Activated CD8-positive, alpha-beta memory T cell treated with anti-CD3 and anti-CD28 coated beads, Interleukin-2, amount 10 ng/mL, durations not matched to agents 7 days and 5 days (primary cell): ENCODE measurements at regions not wholly inside any gene's neighbourhood (a gene's known extent, or its start where the extent isn't known, plus 50 kb on each side); places are given as distances from the start of the nearest gene placed in this dataset.
"Not testable (repeated sequence)": the region's sequence is repeated elsewhere in the genome, so short reads cannot be mapped to it uniquely, and the experiment has no call there.

Experiments used
- ATAC-seq: fragments of 150-1000 bp; cut with Tn5 transposase; one replicate; pipeline ENCODE4 v1.10.0; 2021; ENCODE audit warnings: moderate library complexity
- CTCF ChIA-PET: fragments of 350-600 bp; sonication (Branson Sonifier 250); formaldehyde crosslinking; loops from one replicate; lab custom pipeline; 2021; ENCODE audit warnings: antibody characterized with exemption; lab: Charles Lee
- DNase-seq: peaks from one replicate; pipeline ENCODE4 v3.0.0-alpha.2; 2020
- H3K27ac Mint-ChIP-seq: one replicate; pipeline ENCODE4 v1.8.0; 2021; ENCODE audit warnings: mild to moderate bottlenecking, mixed read lengths
- H3K27me3 Mint-ChIP-seq: one replicate; pipeline ENCODE4 v1.8.0; 2021; ENCODE audit warnings: mixed read lengths
- H3K36me3 Mint-ChIP-seq: one replicate; pipeline ENCODE4 v1.8.0; 2021; ENCODE audit warnings: mild to moderate bottlenecking, mixed read lengths
- H3K4me1 Mint-ChIP-seq: one replicate; pipeline ENCODE4 v1.8.0; 2021; ENCODE audit warnings: mixed read lengths
- H3K4me3 Mint-ChIP-seq: one replicate; pipeline ENCODE4 v1.8.0; 2021; ENCODE audit warnings: mild to moderate bottlenecking, moderate library complexity, mixed read lengths
- H3K9me3 Mint-ChIP-seq: one replicate; pipeline ENCODE4 v1.8.0; 2022; ENCODE audit warnings: low read depth, mixed read lengths

GRCh38 chr2:182647499-182647787 lies 68.6 kb upstream of the DNAJC10 start:
- Mint-ChIP-seq H3K36me3 (no peaks in the 10 kb centered on the region), H3K27me3 (no peaks in the 10 kb centered on the region), H3K27ac (no peak overlapping the region), H3K9me3 (no peaks in the 10 kb centered on the region), H3K4me3 (no peak overlapping the region), H3K4me1 (peaks cover 5% of the 10 kb centered on the region)
- ATAC-seq (no peak), DNase-seq (no peak)
- CTCF ChIA-PET, result interaction anchor here (1.2 to 1.6 kb wide), 2 partner anchors 19 to 332 kb away, joined by 4 to 6 read pairs; no protein-coding TSS in a partner anchor

GRCh38 chr2:182649316-182649715 lies 66.7 kb upstream of the DNAJC10 start:
- CTCF ChIA-PET, result interaction anchor here (1.0 to 2.7 kb wide), 3 partner anchors 10 to 409 kb away, joined by 3 to 11 read pairs (median 3); no protein-coding TSS in a partner anchor
- H3K27ac Mint-ChIP-seq, result no peak overlapping the region

GRCh38 chr2:182650704-182651103 lies 65.4 kb upstream of the DNAJC10 start:
- CTCF ChIA-PET, result interaction anchor here (1.2 to 1.5 kb wide), 2 partner anchors 50 to 305 kb away, joined by 3 read pairs; no protein-coding TSS in a partner anchor
- no peaks in the 10 kb centered on the region for H3K9me3 Mint-ChIP-seq

More at GRCh38 chr2:182649316-182649715, 66.7 kb upstream of the DNAJC10 start:
- ATAC-seq, result no peak
- no peaks in the 10 kb centered on the region for H3K9me3 Mint-ChIP-seq
- no peak overlapping the region for H3K4me3 Mint-ChIP-seq
- peaks cover 16% of the 10 kb centered on the region for H3K4me1 Mint-ChIP-seq
- no peaks in the 10 kb centered on the region for H3K36me3 Mint-ChIP-seq
- no peak for DNase-seq
- no peaks in the 10 kb centered on the region for H3K27me3 Mint-ChIP-seq

GRCh38 chr2:182652326-182652725 lies 63.7 kb upstream of the DNAJC10 start:
- Mint-ChIP-seq H3K27ac (peak overlapping the region; percentile 17), H3K9me3 (no peaks in the 10 kb centered on the region), H3K36me3 (no peaks in the 10 kb centered on the region), H3K4me3 (no peak overlapping the region), H3K27me3 (peaks cover 7% of the 10 kb centered on the region), H3K4me1 (peaks cover 16% of the 10 kb centered on the region)
- ATAC-seq, result peak; percentile 64
- CTCF ChIA-PET, result interaction anchor here (1.4 to 2.4 kb wide), 4 partner anchors 9 to 451 kb away, joined by 3 to 6 read pairs (median 5); no protein-coding TSS in a partner anchor
- peak; percentile 50 for DNase-seq

More at GRCh38 chr2:182650704-182651103, 65.4 kb upstream of the DNAJC10 start:
- peaks cover 3% of the 10 kb centered on the region for H3K27me3 Mint-ChIP-seq
- H3K4me3 Mint-ChIP-seq, result no peak overlapping the region
- peaks cover 16% of the 10 kb centered on the region for H3K4me1 Mint-ChIP-seq
- DNase-seq (no peak), ATAC-seq (no peak)
- H3K27ac Mint-ChIP-seq, result no peak overlapping the region
- no peaks in the 10 kb centered on the region for H3K36me3 Mint-ChIP-seq

GRCh38 chr2:182655750-182656149 lies 60.3 kb upstream of the DNAJC10 start:
- Mint-ChIP-seq H3K36me3 (no peaks in the 10 kb centered on the region), H3K27me3 (peaks cover 17% of the 10 kb centered on the region), H3K9me3 (no peaks in the 10 kb centered on the region), H3K4me1 (peaks cover 15% of the 10 kb centered on the region), H3K27ac (no peak overlapping the region), H3K4me3 (no peak overlapping the region)
- CTCF ChIA-PET, result no interaction called here
- DNase-seq (no peak), ATAC-seq (no peak)

- CTCF ChIA-PET, result no interaction called here
- ATAC-seq, result no peak
- no peak for DNase-seq
- H3K4me3 Mint-ChIP-seq, result no peak overlapping the region
- H3K27me3 Mint-ChIP-seq, result peaks cover 12% of the 10 kb centered on the region
- H3K36me3 Mint-ChIP-seq, result no peaks in the 10 kb centered on the region
- H3K4me1 Mint-ChIP-seq, result no peaks in the 10 kb centered on the region
- no peaks in the 10 kb centered on the region for H3K9me3 Mint-ChIP-seq
- H3K27ac Mint-ChIP-seq, result no peak overlapping the region
These were observed 51.8 kb upstream of the DNAJC10 start for GRCh38 chr2:182664212-182664611.

- DNase-seq, H3K36me3 Mint-ChIP-seq, H3K27me3 Mint-ChIP-seq, ATAC-seq, H3K4me1 Mint-ChIP-seq, H3K9me3 Mint-ChIP-seq, H3K4me3 Mint-ChIP-seq: not testable (repeated sequence)
- peak overlapping the region; percentile 4 for H3K27ac Mint-ChIP-seq
- CTCF ChIA-PET, result interaction anchor here (1.2 to 1.5 kb wide), 2 partner anchors 50 to 313 kb away, joined by 3 read pairs; no protein-coding TSS in a partner anchor
These were observed 50.6 kb upstream of the DNAJC10 start for GRCh38 chr2:182665500-182665899.
